GM06990 (cell line): ENCODE measurements at regions not wholly inside any gene's neighbourhood (a gene's known extent, or its start where the extent isn't known, plus 50 kb on each side); places are given as distances from the start of the nearest gene placed in this dataset.

Experiments used
- DNase-seq: peaks from one replicate; pipeline ENCODE4 v3.0.0-alpha.2; 2011; ENCODE audit not compliant: insufficient read length; ENCODE audit errors: extremely low read depth
- H3K27me3 ChIP-seq: replicated peaks from 2 replicates; pipeline ENCODE4 v1.6.0; 2011; ENCODE audit warnings: low read length; ENCODE audit not compliant: control insufficient read depth, insufficient read depth
- H3K36me3 ChIP-seq: 2 replicates; pipeline ENCODE4 v1.5.1; 2011; ENCODE audit warnings: low read length; ENCODE audit not compliant: control insufficient read depth, insufficient read depth
- H3K4me3 ChIP-seq: replicated peaks from 2 replicates; pipeline ENCODE4 v1.5.1; 2011; ENCODE audit warnings: low read depth, mild to moderate bottlenecking, control low read depth, low read length
- TF ChIP-seq, protein P1 (sequence below): IDR thresholded peaks from 2 replicates; pipeline ENCODE4 v1.5.1; 2011; ENCODE audit warnings: low read length, control low read depth, mild to moderate bottlenecking, inconsistent platforms; ENCODE audit not compliant: insufficient read depth, poor library complexity, severe bottlenecking

GRCh38 chr3:147046916-147047315 is 359.4 kb downstream of the ZIC4 start:
- no peaks in the 10 kb centered on the region for H3K36me3 ChIP-seq
- no peaks in the 10 kb centered on the region for H3K27me3 ChIP-seq
- no peak overlapping the region for H3K4me3 ChIP-seq
- DNase-seq, result no peak
- TF ChIP-seq, protein P1, sequence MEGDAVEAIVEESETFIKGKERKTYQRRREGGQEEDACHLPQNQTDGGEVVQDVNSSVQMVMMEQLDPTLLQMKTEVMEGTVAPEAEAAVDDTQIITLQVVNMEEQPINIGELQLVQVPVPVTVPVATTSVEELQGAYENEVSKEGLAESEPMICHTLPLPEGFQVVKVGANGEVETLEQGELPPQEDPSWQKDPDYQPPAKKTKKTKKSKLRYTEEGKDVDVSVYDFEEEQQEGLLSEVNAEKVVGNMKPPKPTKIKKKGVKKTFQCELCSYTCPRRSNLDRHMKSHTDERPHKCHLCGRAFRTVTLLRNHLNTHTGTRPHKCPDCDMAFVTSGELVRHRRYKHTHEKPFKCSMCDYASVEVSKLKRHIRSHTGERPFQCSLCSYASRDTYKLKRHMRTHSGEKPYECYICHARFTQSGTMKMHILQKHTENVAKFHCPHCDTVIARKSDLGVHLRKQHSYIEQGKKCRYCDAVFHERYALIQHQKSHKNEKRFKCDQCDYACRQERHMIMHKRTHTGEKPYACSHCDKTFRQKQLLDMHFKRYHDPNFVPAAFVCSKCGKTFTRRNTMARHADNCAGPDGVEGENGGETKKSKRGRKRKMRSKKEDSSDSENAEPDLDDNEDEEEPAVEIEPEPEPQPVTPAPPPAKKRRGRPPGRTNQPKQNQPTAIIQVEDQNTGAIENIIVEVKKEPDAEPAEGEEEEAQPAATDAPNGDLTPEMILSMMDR, result no peak

- TF ChIP-seq, protein P1, result no peak
- no peak for DNase-seq
- Histone ChIP-seq H3K36me3 (no peaks in the 10 kb centered on the region), H3K4me3 (no peak overlapping the region), H3K27me3 (no peaks in the 10 kb centered on the region)
These were observed 367.9 kb downstream of the ZIC4 start for GRCh38 chr3:147038481-147038880.

- H3K4me3 ChIP-seq, result no peak overlapping the region
- no peak for DNase-seq
- H3K36me3 ChIP-seq, result no peaks in the 10 kb centered on the region
- TF ChIP-seq, protein P1, result no peak
- no peaks in the 10 kb centered on the region for H3K27me3 ChIP-seq
These were observed 372.0 kb downstream of the ZIC4 start for GRCh38 chr3:147034359-147034758.

- no peak for DNase-seq
- no peaks in the 10 kb centered on the region for H3K36me3 ChIP-seq
- TF ChIP-seq, protein P1, result no peak
These were observed 376.1 kb downstream of the ZIC4 start for GRCh38 chr3:147030274-147030673.

DNA sequence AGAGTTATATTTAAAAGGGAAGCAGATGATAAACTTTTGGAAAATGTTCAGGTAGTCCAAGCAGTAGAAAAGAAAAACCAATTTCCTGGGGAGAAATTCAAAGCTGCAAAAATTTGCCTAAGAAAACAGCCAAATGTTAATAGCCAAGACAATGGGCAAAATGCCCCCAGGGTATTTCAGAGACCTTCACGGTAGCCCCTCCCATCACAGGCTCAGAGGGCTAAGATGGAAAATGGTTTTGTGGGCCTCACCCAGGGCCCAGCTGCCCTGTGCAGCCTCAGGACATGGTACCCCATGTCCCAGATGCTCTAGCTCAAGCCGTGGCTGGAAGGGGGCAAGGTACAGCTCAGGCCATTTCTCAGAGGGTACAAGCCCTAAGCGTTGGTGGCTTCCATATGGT is 391.0 kb downstream of the ZIC4 start:
- Histone ChIP-seq H3K36me3 (no peaks in the 10 kb centered on the region), H3K4me3 (no peak overlapping the region), H3K27me3 (no peaks in the 10 kb centered on the region)
- no peak for DNase-seq
- TF ChIP-seq, protein P1, result no peak

More at GRCh38 chr3:147030274-147030673, 376.1 kb downstream of the ZIC4 start:
- Histone ChIP-seq H3K4me3 (no peak overlapping the region), H3K27me3 (no peaks in the 10 kb centered on the region)

- TF ChIP-seq, protein P1, result no peak
- no peak overlapping the region for H3K4me3 ChIP-seq
- H3K36me3 ChIP-seq, result no peaks in the 10 kb centered on the region
- no peak for DNase-seq
- H3K27me3 ChIP-seq, result no peaks in the 10 kb centered on the region
These were observed 397.5 kb downstream of the ZIC4 start for GRCh38 chr3:147008886-147009285.
